Fibroblast of mammary gland (primary cell): ENCODE measurements at regions not wholly inside any gene's neighbourhood (a gene's known extent, or its start where the extent isn't known, plus 50 kb on each side); places are given as distances from the start of the nearest gene placed in this dataset.
"Not testable (repeated sequence)": the region's sequence is repeated elsewhere in the genome, so short reads cannot be mapped to it uniquely, and the experiment has no call there.

Source experiments
- DNase-seq: peaks from one replicate; pipeline ENCODE4 v3.0.0-alpha.2; 2010; ENCODE audit warnings: low read depth
- H3K4me3 ChIP-seq: 2 replicates; pipeline ENCODE4 v1.5.1; 2011; ENCODE audit warnings: low read depth, mild to moderate bottlenecking, low read length, moderate library complexity; ENCODE audit not compliant: control insufficient read depth
- CTCF ChIP-seq: conservative IDR thresholded peaks from 2 replicates; pipeline ENCODE4 v1.5.1; 2011; ENCODE audit warnings: low read depth, low read length, inconsistent platforms; ENCODE audit not compliant: control insufficient read depth, insufficient read depth

GRCh38 chr2:154570501-154570900, 128.0 kb upstream of the KCNJ3 start:
- no peak for TF ChIP-seq CTCF
- H3K4me3 ChIP-seq: no peak overlapping the region
- no peak for DNase-seq

GRCh38 chr2:154576699-154577098, 121.8 kb upstream of the KCNJ3 start:
- not testable (repeated sequence) for H3K4me3 ChIP-seq, DNase-seq

GRCh38 chr2:154577390-154577789, 121.1 kb upstream of the KCNJ3 start:
- TF ChIP-seq CTCF: no peak
- no peak for DNase-seq
- no peak overlapping the region for H3K4me3 ChIP-seq

GRCh38 chr2:154580767-154581166, 117.7 kb upstream of the KCNJ3 start:
- TF ChIP-seq CTCF: no peak
- DNase-seq: no peak
- no peak overlapping the region for H3K4me3 ChIP-seq

- not testable (repeated sequence) for DNase-seq, H3K4me3 ChIP-seq
Observed at GRCh38 chr2:154582694-154583093, 115.8 kb upstream of the KCNJ3 start.

GRCh38 chr2:154583274-154583673, 115.2 kb upstream of the KCNJ3 start:
- H3K4me3 ChIP-seq, DNase-seq: not testable (repeated sequence)

- no peak for TF ChIP-seq CTCF
- H3K4me3 ChIP-seq: no peak overlapping the region
- DNase-seq: no peak
Observed at GRCh38 chr2:154587739-154588138, 110.8 kb upstream of the KCNJ3 start.

GRCh38 chr2:154588838-154589237, 109.7 kb upstream of the KCNJ3 start:
- DNase-seq: no peak
- TF ChIP-seq CTCF: no peak
- H3K4me3 ChIP-seq: no peak overlapping the region

GRCh38 chr2:154589514-154589913, 109.0 kb upstream of the KCNJ3 start:
- no peak for DNase-seq
- no peak overlapping the region for H3K4me3 ChIP-seq
- TF ChIP-seq CTCF: no peak
